Neural cell (in vitro differentiated cells): ENCODE measurements at regions not wholly inside any gene's neighbourhood (a gene's known extent, or its start where the extent isn't known, plus 50 kb on each side); places are given as distances from the start of the nearest gene placed in this dataset.

Experiments used
- CTCF ChIP-seq: fragments of 450-650 bp; IDR thresholded peaks from 2 replicates; pipeline ENCODE4 v1.5.1; 2014; ENCODE audit warnings: antibody characterized with exemption, mild to moderate bottlenecking, moderate library complexity; ENCODE audit not compliant: poor library complexity, severe bottlenecking
- EP300 ChIP-seq: fragments of 450-650 bp; conservative IDR thresholded peaks from 2 replicates; pipeline ENCODE4 v1.6.1; 2014; ENCODE audit warnings: antibody characterized with exemption, mild to moderate bottlenecking, moderate library complexity; ENCODE audit not compliant: poor library complexity, severe bottlenecking
- EZH2 ChIP-seq: fragments of 200-600, 300-800 bp; shearing (Covaris generic), sonication (generic); IDR thresholded peaks from 2 replicates; pipeline ENCODE4 v1.6.1; 2014; ENCODE audit warnings: antibody characterized with exemption, low read length, borderline replicate concordance, mild to moderate bottlenecking; ENCODE audit not compliant: insufficient read depth, poor library complexity, severe bottlenecking
- POLR2AphosphoS5 ChIP-seq: IDR thresholded peaks from 2 replicates; pipeline ENCODE4 v1.6.1; 2012
- RAD21 ChIP-seq: fragments of 450-650 bp; conservative IDR thresholded peaks from 2 replicates; pipeline ENCODE4 v1.6.1; 2014; ENCODE audit warnings: antibody characterized with exemption, mild to moderate bottlenecking, moderate library complexity
- REST ChIP-seq: IDR thresholded peaks from 2 replicates; pipeline ENCODE4 v1.6.1; 2012; ENCODE audit warnings: borderline replicate concordance
- SMC3 ChIP-seq: fragments of 450-650 bp; conservative IDR thresholded peaks from 2 replicates; pipeline ENCODE4 v1.6.1; 2014; ENCODE audit warnings: antibody characterized with exemption, mild to moderate bottlenecking, moderate library complexity; ENCODE audit not compliant: poor library complexity
- TAF1 ChIP-seq: IDR thresholded peaks from 2 replicates; pipeline ENCODE4 v1.6.1; 2012; ENCODE audit warnings: low read depth

DNA sequence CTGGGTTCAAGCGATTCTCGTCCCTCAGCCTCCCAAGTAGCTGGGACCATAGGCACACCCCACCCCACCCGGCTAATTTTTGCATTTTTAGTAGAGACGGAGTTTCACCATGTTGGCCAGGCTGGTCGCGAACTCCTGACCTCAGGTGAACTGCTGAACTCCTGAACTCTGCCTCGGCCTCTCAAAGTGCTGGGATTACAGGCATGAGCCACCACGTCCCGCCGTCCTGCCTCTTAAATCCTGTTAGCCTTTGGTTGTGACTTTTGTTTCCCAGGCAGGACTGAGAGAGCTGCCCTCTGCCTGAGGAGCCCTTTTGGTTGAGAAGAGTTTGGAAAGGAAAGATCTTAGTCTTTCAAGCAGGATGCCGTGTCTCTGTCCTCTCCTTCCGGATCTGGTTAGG lies 59.3 kb upstream of the C1orf174 start:
- no peak for TF ChIP-seq EZH2
- TF ChIP-seq CTCF = no peak
- TF ChIP-seq TAF1 = no peak
- no peak for TF ChIP-seq POLR2AphosphoS5
- TF ChIP-seq REST = no peak
- no peak for TF ChIP-seq EP300
- no peak for TF ChIP-seq SMC3
- TF ChIP-seq RAD21 = no peak
